K562 (cell line): ENCODE measurements at regions not wholly inside any gene's neighbourhood (a gene's known extent, or its start where the extent isn't known, plus 50 kb on each side); places are given as distances from the start of the nearest gene placed in this dataset.

Source experiments
- ATAC-seq: fragments of 200-7000 bp; cut with Tn5 transposase; 3 replicates; pipeline ENCODE4 v1.9.1; 2020; ENCODE audit warnings: moderate library complexity
- BruUV-seq: library from RNA; stranded (reverse); fragments of 400-500 nt; replicated peaks from 2 replicates; lab custom pipeline; 2021; lab: Mats Ljungman, UMichigan
- CTCF ChIA-PET: fragments of 300-600 bp; formaldehyde crosslinking; extraction: SDS; loops from one replicate; lab custom pipeline; 2021; ENCODE audit warnings: low intra/inter-chr PET ratio; lab: Yijun Ruan, JAX
- POLR2A ChIA-PET: fragments of 300-600, 350-650 bp; sonication (Branson Sonifier 250); formaldehyde crosslinking; extraction: SDS; loops from one replicate; lab custom pipeline; 2021; ENCODE audit warnings: antibody characterized with exemption, inconsistent platforms; lab: Yijun Ruan, JAX
- DNase-seq, 4 experiments: peaks; one replicate each; pipeline versions ENCODE4 v3.0.0 to v3.0.0-alpha.2; 2011 to 2018; ENCODE audit warnings: low spot score in 3 of 4, mixed read lengths in 3 of 4; ENCODE audit errors: extremely low read depth in 1 of 4
- FAIRE-seq: peaks from 2 replicates; lab custom pipeline; 2011; peaks lifted over from hg19 to GRCh38; lab: Jason Lieb, UNC
- H2AFZ ChIP-seq: 2 replicates; pipeline ENCODE4 v1.6.0; 2011; ENCODE audit warnings: low read depth, low read length, control low read depth, inconsistent platforms
- H3K27ac ChIP-seq: fragments of 200-600 bp; 3 replicates; pipeline ENCODE4 v1.8.0; 2011; ENCODE audit warnings: low read depth, mild to moderate bottlenecking, control low read depth, inconsistent platforms, low read length, moderate library complexity, mixed read lengths; ENCODE audit errors: extremely low read depth
- H3K27me3 ChIP-seq, 2 experiments: fragments of 300-600 bp in 1 of 2; 2 replicates in 1 of 2; 3 replicates in 1 of 2; pipeline versions ENCODE4 v1.6.0 to v1.8.0; 2011; ENCODE audit warnings: inconsistent platforms in 2 of 2, low read length in 2 of 2, mild to moderate bottlenecking in 1 of 2, mixed read lengths in 1 of 2, moderate library complexity in 1 of 2; ENCODE audit not compliant: control insufficient read depth in 2 of 2, insufficient read depth in 2 of 2
- H3K36me3 ChIP-seq: fragments of 300-600 bp; 3 replicates; pipeline ENCODE4 v1.8.0; 2011; ENCODE audit warnings: mild to moderate bottlenecking, low read length, inconsistent platforms; ENCODE audit not compliant: control insufficient read depth, insufficient read depth
- H3K4me1 ChIP-seq, 2 experiments: fragments of 200-600 bp in 1 of 2; replicated peaks in 1 of 2; 2 replicates in 1 of 2; 3 replicates in 1 of 2; pipeline versions ENCODE4 v1.5.1 to v1.8.0; 2011; ENCODE audit warnings: inconsistent platforms in 2 of 2, low read length in 2 of 2, mild to moderate bottlenecking in 1 of 2, mixed read lengths in 1 of 2, moderate library complexity in 1 of 2; ENCODE audit not compliant: control insufficient read depth in 2 of 2, insufficient read depth in 2 of 2
- H3K4me2 ChIP-seq: 2 replicates; pipeline ENCODE4 v1.6.1; 2011; ENCODE audit warnings: low read length, control low read depth, inconsistent platforms, mixed read lengths; ENCODE audit not compliant: insufficient read depth
- H3K4me3 ChIP-seq: fragments of 200-600 bp; sonication (generic), shearing (Covaris generic); 2 replicates; pipeline ENCODE4 v1.5.1; 2016; ENCODE audit warnings: control low read depth, inconsistent platforms
- H3K79me2 ChIP-seq: fragments of 200-600 bp; 3 replicates; pipeline ENCODE4 v1.8.0; 2011; ENCODE audit warnings: low read length, inconsistent platforms; ENCODE audit not compliant: control insufficient read depth, insufficient read depth
- H3K9ac ChIP-seq, 2 experiments: 2 replicates each; pipeline versions ENCODE4 v1.6.0 to v1.6.1; 2011; ENCODE audit warnings: low read depth in 2 of 2, low read length in 2 of 2, control low read depth in 1 of 2, inconsistent platforms in 1 of 2, mild to moderate bottlenecking in 1 of 2, mixed read lengths in 1 of 2; ENCODE audit not compliant: insufficient read depth in 1 of 2
- H3K9me1 ChIP-seq: one replicate; pipeline ENCODE4 v1.6.0; 2011; ENCODE audit warnings: inconsistent platforms, mild to moderate bottlenecking, low read length, moderate library complexity; ENCODE audit not compliant: control insufficient read depth, insufficient read depth
- H3K9me3 ChIP-seq: replicated peaks from 2 replicates; pipeline ENCODE4 v1.5.1; 2011; ENCODE audit warnings: low read depth, low read length, inconsistent platforms; ENCODE audit not compliant: control insufficient read depth, insufficient read depth
- H4K20me1 ChIP-seq: replicated peaks from 2 replicates; pipeline ENCODE4 v1.6.1; 2011; ENCODE audit warnings: low read length, inconsistent platforms, mixed read lengths; ENCODE audit not compliant: control insufficient read depth, insufficient read depth
- KAT2B ChIP-seq: IDR thresholded peaks from one replicate; pipeline ENCODE4 v1.6.1; 2012; ENCODE audit warnings: low read depth, mild to moderate bottlenecking, control low read depth, inconsistent platforms, low read length, moderate library complexity
- NFIX ChIP-seq: fragments of 250-450 bp; sonication (Bioruptor Pico); IDR thresholded peaks from 2 replicates; pipeline ENCODE4 v1.4.0; 2020; ENCODE audit warnings: low read depth, mild to moderate bottlenecking, moderate library complexity
- RHOXF2B ChIP-seq: fragments of 250-450 bp; sonication (Bioruptor Pico); conservative IDR thresholded peaks from 2 replicates; pipeline ENCODE4 v1.5.1; 2021
- TCF7L2 ChIP-seq: fragments of 150-350 bp; IDR thresholded peaks from 2 replicates; pipeline ENCODE4 v1.6.1; 2016; ENCODE audit warnings: low read depth, mild to moderate bottlenecking, low read length, moderate library complexity
- WGBS: fragments of 100-300 bp; shearing (Covaris generic); methylation state at CpG from one replicate; pipeline ENCODE4 v1.1.6; 2016; ENCODE audit warnings: low coverage, mixed read lengths; ENCODE audit not compliant: insufficient coverage; ENCODE audit errors: missing lambda C conversion rate; 5-methylcytosine and 5-hydroxymethylcytosine counted together
- in situ Hi-C: fragments of 300-500 bp; cut with MboI; formaldehyde crosslinking; loops from 4 replicates; pipeline ENCODE4 v1.15.0; 2018; ENCODE audit warnings: inconsistent platforms, mixed read lengths
- intact Hi-C: fragments of 100-400 bp; cut with micrococcal nuclease; formaldehyde crosslinking; loops from 2 replicates; pipeline ENCODE4 v1.14.2; 2022
- TF ChIP-seq, protein P1 (sequence below): fragments of 200-400 bp; formaldehyde crosslinking; IDR thresholded peaks from 2 replicates; pipeline ENCODE4 v1.6.1; 2017; ENCODE audit warnings: mild to moderate bottlenecking, low read depth, low read length, moderate library complexity
- TF ChIP-seq, protein P2 (sequence below): fragments of 450-650 bp; IDR thresholded peaks from 2 replicates; pipeline ENCODE4 v1.6.1; 2017; ENCODE audit warnings: antibody characterized with exemption, mild to moderate bottlenecking

DNA sequence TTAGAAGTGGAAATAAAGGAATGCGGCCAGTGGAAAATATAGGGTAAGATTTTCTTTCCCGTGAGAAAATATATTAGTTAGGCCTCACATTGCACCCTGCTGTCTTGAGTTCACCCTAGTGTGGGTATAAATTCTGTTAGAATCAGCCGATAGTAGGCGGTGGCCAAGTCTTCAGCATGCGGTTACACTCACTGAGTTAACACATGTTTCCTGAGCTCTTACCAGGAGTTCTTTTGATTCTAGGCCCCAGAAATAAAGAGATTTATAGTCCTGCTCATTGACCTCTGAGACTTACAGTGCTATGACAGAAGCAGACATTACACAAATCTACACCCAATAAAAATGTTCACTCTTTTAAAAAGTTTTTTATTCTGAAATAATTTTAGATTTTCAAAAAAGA is 279.3 kb upstream of the LRRC7 start:
- 6% methylated on average over 5 of the region's 5 CpGs for WGBS
- in situ Hi-C loops = no loop called here
- H3K79me2 ChIP-seq = no peaks in the 10 kb centered on the region
- POLR2A ChIA-PET = no interaction called here
- H3K4me2 ChIP-seq = no peak overlapping the region
- no peak overlapping the region for H2AFZ ChIP-seq
- H3K27ac ChIP-seq = no peak overlapping the region
- no peak overlapping the region for H3K4me3 ChIP-seq
- no peaks in the 10 kb centered on the region for H3K27me3 ChIP-seq
- intact Hi-C loops = no loop called here
- H4K20me1 ChIP-seq = no peaks in the 10 kb centered on the region
- DNase-seq (no peak), FAIRE-seq (no peak), ATAC-seq (no peak)
- H3K9me1 ChIP-seq = no peaks in the 10 kb centered on the region
- no peaks in the 10 kb centered on the region for H3K36me3 ChIP-seq
- H3K9ac ChIP-seq = no peak overlapping the region
- BruUV-seq = no TSS peak
- no peaks in the 10 kb centered on the region for H3K9me3 ChIP-seq
- no peaks in the 10 kb centered on the region for H3K4me1 ChIP-seq
- no peak for TF ChIP-seq KAT2B
- CTCF ChIA-PET = no interaction called here

- no peak overlapping the region for H3K27ac ChIP-seq
- no TSS peak for BruUV-seq
- no peaks in the 10 kb centered on the region for H4K20me1 ChIP-seq
- no peaks in the 10 kb centered on the region for H3K79me2 ChIP-seq
- H3K4me2 ChIP-seq = no peak overlapping the region
- WGBS = 0% methylated on average over 1 of the region's 1 CpG
- no peak for DNase-seq
- no peaks in the 10 kb centered on the region for H3K36me3 ChIP-seq
- H3K27me3 ChIP-seq = no peaks in the 10 kb centered on the region
- no peak overlapping the region for H3K9ac ChIP-seq
- H3K9me3 ChIP-seq = no peaks in the 10 kb centered on the region
- H2AFZ ChIP-seq = no peak overlapping the region
- in situ Hi-C loops (no loop called here), intact Hi-C loops (no loop called here)
- CTCF ChIA-PET = no interaction called here
- FAIRE-seq = no peak
- H3K4me1 ChIP-seq = no peaks in the 10 kb centered on the region
- no peak overlapping the region for H3K4me3 ChIP-seq
- POLR2A ChIA-PET = no interaction called here
- no peak for ATAC-seq
- no peaks in the 10 kb centered on the region for H3K9me1 ChIP-seq
- TF ChIP-seq TCF7L2 (no peak), RHOXF2B (CRISPR knock-in tag) (no peak), NFIX (no peak)
- TF ChIP-seq, protein P1, sequence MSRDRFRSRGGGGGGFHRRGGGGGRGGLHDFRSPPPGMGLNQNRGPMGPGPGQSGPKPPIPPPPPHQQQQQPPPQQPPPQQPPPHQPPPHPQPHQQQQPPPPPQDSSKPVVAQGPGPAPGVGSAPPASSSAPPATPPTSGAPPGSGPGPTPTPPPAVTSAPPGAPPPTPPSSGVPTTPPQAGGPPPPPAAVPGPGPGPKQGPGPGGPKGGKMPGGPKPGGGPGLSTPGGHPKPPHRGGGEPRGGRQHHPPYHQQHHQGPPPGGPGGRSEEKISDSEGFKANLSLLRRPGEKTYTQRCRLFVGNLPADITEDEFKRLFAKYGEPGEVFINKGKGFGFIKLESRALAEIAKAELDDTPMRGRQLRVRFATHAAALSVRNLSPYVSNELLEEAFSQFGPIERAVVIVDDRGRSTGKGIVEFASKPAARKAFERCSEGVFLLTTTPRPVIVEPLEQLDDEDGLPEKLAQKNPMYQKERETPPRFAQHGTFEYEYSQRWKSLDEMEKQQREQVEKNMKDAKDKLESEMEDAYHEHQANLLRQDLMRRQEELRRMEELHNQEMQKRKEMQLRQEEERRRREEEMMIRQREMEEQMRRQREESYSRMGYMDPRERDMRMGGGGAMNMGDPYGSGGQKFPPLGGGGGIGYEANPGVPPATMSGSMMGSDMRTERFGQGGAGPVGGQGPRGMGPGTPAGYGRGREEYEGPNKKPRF = no peak
- TF ChIP-seq, protein P2, sequence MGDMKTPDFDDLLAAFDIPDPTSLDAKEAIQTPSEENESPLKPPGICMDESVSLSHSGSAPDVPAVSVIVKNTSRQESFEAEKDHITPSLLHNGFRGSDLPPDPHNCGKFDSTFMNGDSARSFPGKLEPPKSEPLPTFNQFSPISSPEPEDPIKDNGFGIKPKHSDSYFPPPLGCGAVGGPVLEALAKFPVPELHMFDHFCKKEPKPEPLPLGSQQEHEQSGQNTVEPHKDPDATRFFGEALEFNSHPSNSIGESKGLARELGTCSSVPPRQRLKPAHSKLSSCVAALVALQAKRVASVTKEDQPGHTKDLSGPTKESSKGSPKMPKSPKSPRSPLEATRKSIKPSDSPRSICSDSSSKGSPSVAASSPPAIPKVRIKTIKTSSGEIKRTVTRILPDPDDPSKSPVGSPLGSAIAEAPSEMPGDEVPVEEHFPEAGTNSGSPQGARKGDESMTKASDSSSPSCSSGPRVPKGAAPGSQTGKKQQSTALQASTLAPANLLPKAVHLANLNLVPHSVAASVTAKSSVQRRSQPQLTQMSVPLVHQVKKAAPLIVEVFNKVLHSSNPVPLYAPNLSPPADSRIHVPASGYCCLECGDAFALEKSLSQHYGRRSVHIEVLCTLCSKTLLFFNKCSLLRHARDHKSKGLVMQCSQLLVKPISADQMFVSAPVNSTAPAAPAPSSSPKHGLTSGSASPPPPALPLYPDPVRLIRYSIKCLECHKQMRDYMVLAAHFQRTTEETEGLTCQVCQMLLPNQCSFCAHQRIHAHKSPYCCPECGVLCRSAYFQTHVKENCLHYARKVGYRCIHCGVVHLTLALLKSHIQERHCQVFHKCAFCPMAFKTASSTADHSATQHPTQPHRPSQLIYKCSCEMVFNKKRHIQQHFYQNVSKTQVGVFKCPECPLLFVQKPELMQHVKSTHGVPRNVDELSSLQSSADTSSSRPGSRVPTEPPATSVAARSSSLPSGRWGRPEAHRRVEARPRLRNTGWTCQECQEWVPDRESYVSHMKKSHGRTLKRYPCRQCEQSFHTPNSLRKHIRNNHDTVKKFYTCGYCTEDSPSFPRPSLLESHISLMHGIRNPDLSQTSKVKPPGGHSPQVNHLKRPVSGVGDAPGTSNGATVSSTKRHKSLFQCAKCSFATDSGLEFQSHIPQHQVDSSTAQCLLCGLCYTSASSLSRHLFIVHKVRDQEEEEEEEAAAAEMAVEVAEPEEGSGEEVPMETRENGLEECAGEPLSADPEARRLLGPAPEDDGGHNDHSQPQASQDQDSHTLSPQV = no peak
Measured at GRCh38 chr1:69290291-69290690, 277.4 kb upstream of the LRRC7 start.
